Adipocyte (in vitro differentiated cells): ENCODE measurements at regions not wholly inside any gene's neighbourhood (a gene's known extent, or its start where the extent isn't known, plus 50 kb on each side); places are given as distances from the start of the nearest gene placed in this dataset.
"Not testable (repeated sequence)": the region's sequence is repeated elsewhere in the genome, so short reads cannot be mapped to it uniquely, and the experiment has no call there.

Experiments
- DNase-seq: peaks from one replicate; pipeline ENCODE4 v3.0.0-alpha.2; 2015; ENCODE audit warnings: low read depth
- H3K27me3 ChIP-seq: replicated peaks from 2 replicates; pipeline ENCODE4 v1.7.0; 2013; ENCODE audit warnings: mild to moderate bottlenecking, low read length, moderate library complexity; ENCODE audit not compliant: control insufficient read depth, insufficient read depth
- H3K36me3 ChIP-seq: 2 replicates; pipeline ENCODE4 v1.7.0; 2013; ENCODE audit warnings: low read length, mild to moderate bottlenecking, moderate library complexity; ENCODE audit not compliant: control insufficient read depth, insufficient read depth, severe bottlenecking
- H3K4me1 ChIP-seq: 2 replicates; pipeline ENCODE4 v1.7.0; 2013; ENCODE audit warnings: mild to moderate bottlenecking, low read length, moderate library complexity; ENCODE audit not compliant: control insufficient read depth, insufficient read depth
- H3K4me3 ChIP-seq: 2 replicates; pipeline ENCODE4 v1.7.0; 2013; ENCODE audit warnings: mild to moderate bottlenecking, low read length, moderate library complexity
- H3K9ac ChIP-seq: 2 replicates; pipeline ENCODE4 v1.7.0; 2013; ENCODE audit warnings: mild to moderate bottlenecking, low read length, moderate library complexity
- H3K9me3 ChIP-seq: 2 replicates; pipeline ENCODE4 v1.7.0; 2013; ENCODE audit warnings: mild to moderate bottlenecking, low read length, moderate library complexity; ENCODE audit not compliant: control insufficient read depth

- Histone ChIP-seq H3K9ac (no peak overlapping the region), H3K27me3 (no peaks in the 10 kb centered on the region), H3K36me3 (no peaks in the 10 kb centered on the region), H3K4me1 (no peaks in the 10 kb centered on the region), H3K4me3 (no peak overlapping the region), H3K9me3 (no peaks in the 10 kb centered on the region)
- DNase-seq: no peak
These were observed 1155.5 kb downstream of the EPHA7 start for GRCh38 chr6:92263864-92264263.

DNA sequence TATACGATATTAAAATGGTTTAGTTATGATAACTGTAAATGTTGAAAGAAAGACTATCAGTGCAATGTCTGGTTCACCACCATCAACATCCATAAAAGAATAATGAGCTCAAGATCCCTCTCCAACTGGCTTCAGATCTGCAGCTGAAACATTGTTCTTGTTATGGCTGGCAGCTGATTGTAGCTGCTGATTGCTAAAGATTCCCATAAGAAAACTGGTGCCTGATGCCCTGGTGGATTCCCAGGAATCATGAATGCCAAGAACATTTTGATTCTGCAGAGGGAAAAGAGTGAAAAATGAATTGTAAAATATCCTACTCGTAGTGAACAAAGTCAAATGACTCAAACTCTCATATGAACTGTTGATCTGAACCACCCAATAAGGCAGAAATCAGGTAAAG lies 1160.2 kb downstream of the EPHA7 start:
- Histone ChIP-seq H3K9me3 (no peaks in the 10 kb centered on the region), H3K4me1 (no peaks in the 10 kb centered on the region), H3K9ac (no peak overlapping the region), H3K27me3 (no peaks in the 10 kb centered on the region), H3K36me3 (no peaks in the 10 kb centered on the region), H3K4me3 (no peak overlapping the region)
- no peak for DNase-seq

DNA sequence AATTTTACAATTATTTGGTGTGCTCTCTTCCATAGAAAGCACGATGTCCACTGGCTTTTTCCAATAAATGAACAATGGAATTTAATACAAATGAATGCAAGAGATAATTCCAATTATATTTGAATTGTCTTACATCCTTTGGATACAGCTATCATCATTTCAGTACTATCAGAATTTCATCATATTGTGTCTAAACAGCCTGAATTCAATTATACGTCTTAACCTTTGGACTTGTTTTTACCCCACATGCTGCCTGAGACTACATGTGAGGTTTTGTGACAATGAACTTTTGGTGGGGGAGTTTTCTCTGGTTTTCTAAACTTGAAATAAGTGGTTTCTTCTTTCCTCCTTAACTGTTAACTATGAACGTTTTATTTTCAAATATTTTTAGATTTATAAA lies 1176.0 kb downstream of the EPHA7 start:
- H3K36me3 ChIP-seq: no peaks in the 10 kb centered on the region
- H3K9ac ChIP-seq: no peak overlapping the region
- no peak for DNase-seq
- H3K9me3 ChIP-seq: no peaks in the 10 kb centered on the region
- no peaks in the 10 kb centered on the region for H3K27me3 ChIP-seq
- no peaks in the 10 kb centered on the region for H3K4me1 ChIP-seq
- no peak overlapping the region for H3K4me3 ChIP-seq

GRCh38 chr6:92231171-92231701 lies 1188.1 kb downstream of the EPHA7 start:
- no peak overlapping the region for H3K4me3 ChIP-seq

DNA sequence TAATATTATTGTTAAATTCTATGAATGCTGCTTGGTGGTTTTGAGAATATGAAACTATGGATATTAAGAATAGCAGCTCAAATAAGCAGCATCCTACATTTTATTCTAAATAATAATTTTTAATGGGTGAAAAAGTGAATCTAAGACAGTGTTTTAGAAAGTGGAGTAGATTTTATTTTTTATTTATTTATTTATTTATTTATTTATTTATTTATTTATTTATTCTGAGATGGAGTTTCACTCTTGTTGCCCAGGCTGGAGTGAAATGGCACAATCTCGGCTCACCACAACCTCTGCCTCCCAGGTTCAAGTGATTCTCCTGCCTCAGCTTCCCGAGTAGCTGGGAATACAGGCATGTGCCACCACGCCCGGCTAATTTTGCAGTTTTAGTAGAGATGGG lies 1199.4 kb downstream of the EPHA7 start:
- H3K9me3 ChIP-seq, DNase-seq, H3K4me3 ChIP-seq, H3K9ac ChIP-seq, H3K4me1 ChIP-seq, H3K36me3 ChIP-seq, H3K27me3 ChIP-seq: not testable (repeated sequence)

More at GRCh38 chr6:92231171-92231701, 1188.1 kb downstream of the EPHA7 start:
- Histone ChIP-seq H3K36me3 (no peaks in the 10 kb centered on the region), H3K27me3 (no peaks in the 10 kb centered on the region), H3K4me1 (no peaks in the 10 kb centered on the region), H3K9ac (no peak overlapping the region), H3K9me3 (no peaks in the 10 kb centered on the region)
- no peak for DNase-seq

DNA sequence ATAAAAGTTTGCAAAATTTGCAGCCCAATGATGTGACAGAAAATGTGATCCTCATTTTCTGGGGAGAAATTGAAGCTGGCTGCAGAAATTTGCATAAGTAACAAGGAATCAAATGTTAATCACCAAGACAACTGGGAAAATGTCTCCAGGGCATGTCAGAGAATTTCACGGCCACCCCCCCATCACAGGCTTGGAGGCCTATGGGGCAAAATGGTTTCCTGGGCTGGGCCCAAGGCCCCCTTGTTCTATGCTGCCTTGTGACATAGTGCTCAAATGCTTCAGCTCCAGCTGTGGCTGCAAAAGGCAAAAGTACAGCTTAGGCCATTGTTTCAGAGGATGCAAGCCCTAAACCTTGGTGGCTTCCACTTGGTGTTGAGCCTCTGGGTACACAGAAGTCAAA lies 1202.6 kb downstream of the EPHA7 start:
- H3K27me3 ChIP-seq: no peaks in the 10 kb centered on the region
- H3K36me3 ChIP-seq: no peaks in the 10 kb centered on the region
- H3K9me3 ChIP-seq: no peaks in the 10 kb centered on the region
- no peaks in the 10 kb centered on the region for H3K4me1 ChIP-seq
- no peak overlapping the region for H3K9ac ChIP-seq
- H3K4me3 ChIP-seq: no peak overlapping the region
- no peak for DNase-seq

DNA sequence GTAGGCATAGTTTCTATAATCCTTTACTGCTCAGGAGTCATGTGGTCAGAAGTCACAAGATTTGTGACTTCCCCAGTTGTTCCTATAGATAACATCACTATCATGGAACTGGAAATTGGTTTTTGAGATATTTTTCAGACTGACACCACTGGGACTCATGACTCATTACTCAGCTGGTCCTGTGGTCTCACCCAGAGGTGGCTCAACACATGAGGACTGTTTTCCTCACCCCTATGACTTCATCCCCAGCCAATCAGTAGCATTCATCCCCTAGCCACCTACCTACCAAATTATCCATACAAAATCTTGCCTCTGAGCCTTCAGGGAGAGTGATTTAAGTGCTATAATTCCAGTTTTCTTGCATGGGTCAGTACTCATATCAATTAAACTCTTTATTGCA lies 1217.7 kb downstream of the EPHA7 start:
- no peaks in the 10 kb centered on the region for H3K36me3 ChIP-seq
- H3K9me3 ChIP-seq: no peaks in the 10 kb centered on the region
- H3K4me3 ChIP-seq: no peak overlapping the region
- H3K9ac ChIP-seq: no peak overlapping the region
- no peak for DNase-seq
- H3K27me3 ChIP-seq: no peaks in the 10 kb centered on the region
- no peaks in the 10 kb centered on the region for H3K4me1 ChIP-seq

DNA sequence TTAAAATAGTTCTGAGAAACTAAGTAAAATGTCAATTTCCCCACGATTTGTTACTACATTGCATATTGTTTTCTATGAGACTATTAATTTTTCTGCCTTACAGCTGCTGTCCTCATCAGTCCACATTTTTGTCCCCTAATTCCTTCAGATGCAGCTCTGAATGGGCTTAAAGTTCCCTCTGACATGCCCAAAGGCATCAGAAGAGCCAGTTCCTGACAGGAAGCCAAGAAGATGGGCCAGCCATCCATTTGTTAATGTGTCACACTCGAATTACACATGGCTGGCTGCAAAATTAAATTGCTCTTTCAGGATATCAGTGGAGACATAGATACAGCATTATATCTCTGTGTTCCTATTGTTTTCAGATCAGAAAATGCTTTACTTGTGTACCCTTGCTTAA lies 1223.0 kb downstream of the EPHA7 start:
- Histone ChIP-seq H3K4me1 (no peaks in the 10 kb centered on the region), H3K4me3 (no peak overlapping the region), H3K36me3 (no peaks in the 10 kb centered on the region), H3K9ac (no peak overlapping the region), H3K27me3 (no peaks in the 10 kb centered on the region), H3K9me3 (peaks cover 3% of the 10 kb centered on the region)
- no peak for DNase-seq

GRCh38 chr6:92195796-92196195 lies 1223.6 kb downstream of the EPHA7 start:
- no peaks in the 10 kb centered on the region for H3K36me3 ChIP-seq
- H3K9ac ChIP-seq: no peak overlapping the region
- DNase-seq: no peak
- H3K4me3 ChIP-seq: no peak overlapping the region
- no peaks in the 10 kb centered on the region for H3K4me1 ChIP-seq
- H3K9me3 ChIP-seq: peaks cover 3% of the 10 kb centered on the region
- no peaks in the 10 kb centered on the region for H3K27me3 ChIP-seq

GRCh38 chr6:92188016-92188415 lies 1231.3 kb downstream of the EPHA7 start:
- Histone ChIP-seq H3K36me3 (no peaks in the 10 kb centered on the region), H3K9ac (no peak overlapping the region), H3K27me3 (no peaks in the 10 kb centered on the region), H3K9me3 (peaks cover 3% of the 10 kb centered on the region), H3K4me3 (no peak overlapping the region), H3K4me1 (no peaks in the 10 kb centered on the region)
- DNase-seq: no peak

- no peak overlapping the region for H3K9ac ChIP-seq
- no peak for DNase-seq
- H3K36me3 ChIP-seq: no peaks in the 10 kb centered on the region
- no peak overlapping the region for H3K4me3 ChIP-seq
- H3K4me1 ChIP-seq: no peaks in the 10 kb centered on the region
- H3K9me3 ChIP-seq: no peaks in the 10 kb centered on the region
- H3K27me3 ChIP-seq: no peaks in the 10 kb centered on the region
These were observed 1234.4 kb downstream of the EPHA7 start for GRCh38 chr6:92184933-92185332.

DNA sequence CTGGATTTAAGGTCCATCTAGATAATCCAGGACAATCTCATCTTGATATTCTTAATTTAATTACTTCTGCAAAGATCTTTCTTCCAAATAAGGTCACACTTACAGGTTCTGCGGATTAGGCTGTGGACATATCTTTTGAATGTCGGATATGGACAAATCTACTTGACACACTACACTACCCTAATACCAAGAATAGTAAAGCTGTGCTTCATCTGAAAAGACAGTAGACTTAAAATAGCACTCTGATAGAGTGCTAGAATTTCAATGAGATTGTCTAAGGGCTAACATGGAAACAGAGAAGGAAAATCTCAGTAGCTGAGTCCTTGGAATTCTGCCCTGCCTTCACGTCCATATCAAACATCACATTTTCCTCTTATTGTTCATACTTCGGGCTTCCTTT lies 1238.0 kb downstream of the EPHA7 start:
- H3K9ac ChIP-seq: no peak overlapping the region

More for the DNA sequence above, 1238.0 kb downstream of the EPHA7 start:
- no peaks in the 10 kb centered on the region for H3K27me3 ChIP-seq
- no peaks in the 10 kb centered on the region for H3K4me1 ChIP-seq
- H3K4me3 ChIP-seq: no peak overlapping the region
- H3K36me3 ChIP-seq: no peaks in the 10 kb centered on the region
- H3K9me3 ChIP-seq: no peaks in the 10 kb centered on the region
- DNase-seq: no peak
